ENCODE measurements at regions not wholly inside any gene's neighbourhood (a gene's known extent, or its start where the extent isn't known, plus 50 kb on each side); places are given as distances from the start of the nearest gene placed in this dataset.

GRCh38 chr1:5516756-5517155 is 475.5 kb downstream of the NPHP4 start:
- ATAC-seq (replicated peaks in 6 of 8) = no peak
- 11 to 91% (median 52%) methylated on average over 2 to 10 of the region's 10 CpGs; no CpG with 5 or more reads in 2 of the 10 experiments for WGBS, 10 experiments

GRCh38 chr1:5515501-5515900 is 476.7 kb downstream of the NPHP4 start:
- H3K4me3 ChIP-seq = no peak overlapping the region
- H3K27ac ChIP-seq = no peak overlapping the region
- in situ Hi-C loops (cut with MboI; ENCODE audit: low pct_unique_long_range_greater_than_20kb in 2 of 9, low sequenced_read_pairs in 9 of 9, unreplicated experiment in 9 of 9) = loop anchor here in 5 of 9 experiments (25.0 kb wide), 3 partner anchors 222 to 397 kb away; no protein-coding TSS in a partner anchor
- 20 to 90% (median 43%) methylated on average over 2 to 6 of the region's 6 CpGs; no CpG with 5 or more reads in 3 of the 10 experiments for WGBS, 10 experiments
- no peaks in the 10 kb centered on the region for H3K4me1 ChIP-seq (replicated peaks in 1 of 2)
- ATAC-seq (replicated peaks in 6 of 8) = no peak

More at GRCh38 chr1:5516756-5517155, 475.5 kb downstream of the NPHP4 start:
- in situ Hi-C loops (cut with MboI; ENCODE audit: low pct_unique_long_range_greater_than_20kb in 2 of 9, low sequenced_read_pairs in 9 of 9, unreplicated experiment in 9 of 9) = loop anchor here in 5 of 9 experiments (25.0 kb wide), 3 partner anchors 221 to 396 kb away; no protein-coding TSS in a partner anchor
- Histone ChIP-seq H3K4me3 (no peak overlapping the region), H3K27ac (no peak overlapping the region), H3K4me1 (replicated peaks in 1 of 2) (no peaks in the 10 kb centered on the region)

GRCh38 chr1:5514527-5515183 is 477.6 kb downstream of the NPHP4 start:
- 0 to 43% (median 19%) methylated on average over 1 to 13 of the region's 13 CpGs for WGBS, 10 experiments
- ATAC-seq (replicated peaks in 6 of 8) = peak; percentile 53 to 95 (median 86)
- Histone ChIP-seq H3K27ac (no peak overlapping the region), H3K4me3 (no peak overlapping the region), H3K4me1 (replicated peaks in 1 of 2) (no peaks in the 10 kb centered on the region)
- in situ Hi-C loops (cut with MboI; ENCODE audit: low pct_unique_long_range_greater_than_20kb in 2 of 9, low sequenced_read_pairs in 9 of 9, unreplicated experiment in 9 of 9) = loop anchor here in 5 of 9 experiments (25.0 kb wide), 3 partner anchors 223 to 398 kb away; no protein-coding TSS in a partner anchor

DNA sequence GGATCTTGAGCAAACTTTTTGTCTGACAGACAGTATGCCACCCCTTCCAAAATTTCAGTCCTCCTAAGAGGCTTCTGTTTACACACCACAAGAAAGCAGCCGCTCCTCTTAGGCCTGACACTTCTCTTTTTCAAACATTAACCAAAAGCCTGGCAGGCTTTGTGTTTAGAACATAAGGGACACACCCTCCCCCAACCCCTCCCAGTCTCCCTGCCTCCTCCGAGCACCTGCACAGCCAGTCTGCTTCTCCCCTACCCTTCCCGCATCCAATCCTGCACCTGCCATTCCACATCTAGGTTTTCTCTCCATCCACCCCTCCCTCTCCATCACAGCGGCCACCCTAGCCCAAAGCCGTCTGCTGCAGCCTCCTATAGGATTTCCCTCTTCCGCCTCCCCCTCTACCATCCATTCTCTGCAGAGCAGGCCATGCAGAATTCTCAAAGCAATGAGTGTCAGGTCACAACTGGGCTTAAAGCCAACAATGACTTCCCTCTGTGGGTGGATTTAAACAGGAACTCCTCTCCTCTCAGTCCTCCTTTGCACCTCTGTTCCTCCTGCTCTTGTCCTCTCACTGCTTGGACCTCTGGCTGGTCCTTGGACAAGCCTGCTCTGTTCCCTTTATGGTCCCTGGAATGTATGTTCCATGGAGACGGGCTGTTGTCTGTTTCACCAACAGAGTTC is 478.2 kb downstream of the NPHP4 start:
- 20 to 70% (median 43%) methylated on average over 1 to 5 of the region's 7 CpGs; no CpG with 5 or more reads in 3 of the 10 experiments for WGBS, 10 experiments
- in situ Hi-C loops (cut with MboI; ENCODE audit: low pct_unique_long_range_greater_than_20kb in 2 of 9, low sequenced_read_pairs in 9 of 9, unreplicated experiment in 9 of 9) = loop anchor here in 5 of 9 experiments (25.0 kb wide), 3 partner anchors 223 to 398 kb away; no protein-coding TSS in a partner anchor
- no peak overlapping the region for H3K27ac ChIP-seq
- ATAC-seq (replicated peaks in 6 of 8) = peak in 5 of 8 experiments; percentile 10 to 26 (median 21)
- no peaks in the 10 kb centered on the region for H3K4me1 ChIP-seq (replicated peaks in 1 of 2)
- no peak overlapping the region for H3K4me3 ChIP-seq

DNA sequence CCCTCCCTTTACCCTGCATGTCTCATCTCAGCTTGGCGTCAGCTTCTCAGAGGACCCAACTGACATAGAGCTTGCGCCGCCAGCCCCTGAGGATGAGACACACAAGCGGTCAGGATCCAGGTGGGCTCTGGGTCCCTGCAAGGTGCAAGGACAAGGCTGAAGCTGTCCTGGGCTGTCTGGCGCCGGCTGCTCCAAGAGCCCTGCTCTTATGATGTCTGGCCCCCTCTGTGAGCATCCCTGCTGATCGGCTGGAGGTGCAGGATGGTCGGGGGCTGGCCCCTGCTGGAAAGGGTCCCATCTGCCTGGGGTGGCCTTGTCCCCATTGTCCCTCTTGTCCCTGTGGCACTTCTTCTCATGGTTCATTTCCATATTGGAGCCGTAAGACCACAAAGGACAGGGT is 479.0 kb downstream of the NPHP4 start:
- Histone ChIP-seq H3K4me1 (replicated peaks in 1 of 2) (no peaks in the 10 kb centered on the region), H3K27ac (no peak overlapping the region), H3K4me3 (no peak overlapping the region)
- 71 to 84% (median 72%) methylated on average over 2 to 8 of the region's 9 CpGs; no CpG with 5 or more reads in 7 of the 10 experiments for WGBS, 10 experiments
- ATAC-seq (replicated peaks in 6 of 8) = no peak
- in situ Hi-C loops (cut with MboI; ENCODE audit: low pct_unique_long_range_greater_than_20kb in 2 of 9, low sequenced_read_pairs in 9 of 9, unreplicated experiment in 9 of 9) = loop anchor here in 5 of 9 experiments (25.0 kb wide), 3 partner anchors 224 to 399 kb away; no protein-coding TSS in a partner anchor

DNA sequence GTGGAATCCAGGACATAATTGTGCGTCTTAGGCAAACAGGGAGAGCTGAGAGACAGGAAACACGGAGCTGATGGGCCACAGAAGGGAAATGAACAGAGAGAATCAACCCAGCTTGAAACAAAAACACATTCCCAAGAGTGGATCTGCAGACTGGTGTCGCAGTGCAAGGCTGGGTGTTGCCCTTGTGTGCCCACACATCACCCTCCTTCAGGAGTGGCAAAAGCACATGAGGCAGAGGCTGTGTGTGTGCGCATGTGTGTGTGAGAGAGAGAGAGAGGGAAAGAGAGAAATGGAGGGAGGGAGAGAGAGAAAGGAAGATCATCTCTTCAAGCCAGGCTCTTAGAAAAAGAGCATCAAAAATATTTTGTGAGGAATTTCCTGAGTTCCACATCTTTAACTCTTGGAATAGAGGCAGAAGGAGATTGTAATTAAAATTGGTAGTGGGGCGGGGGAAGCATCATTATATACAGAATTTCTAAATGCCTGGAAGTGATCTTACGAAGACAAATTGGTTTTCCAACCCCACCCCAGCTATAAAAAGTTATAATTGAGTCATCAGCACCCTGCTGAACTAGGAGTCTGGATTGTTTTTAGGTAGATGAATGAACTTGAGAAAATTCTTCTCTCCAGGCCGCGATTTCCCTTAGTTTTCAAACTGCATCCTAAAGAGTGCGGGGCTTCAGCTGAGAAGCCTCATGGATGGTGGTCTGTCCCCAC is 480.7 kb downstream of the NPHP4 start:
- WGBS, 10 experiments = 12 to 100% (median 51%) methylated on average over 1 to 8 of the region's 9 CpGs
- ATAC-seq (replicated peaks in 6 of 8) = no peak
- in situ Hi-C loops (cut with MboI; ENCODE audit: low pct_unique_long_range_greater_than_20kb in 2 of 9, low sequenced_read_pairs in 9 of 9, unreplicated experiment in 9 of 9) = loop anchor here in 5 of 9 experiments (25.0 kb wide), 3 partner anchors 226 to 401 kb away; no protein-coding TSS in a partner anchor
- no peak overlapping the region for H3K4me3 ChIP-seq
- no peak overlapping the region for H3K27ac ChIP-seq
- H3K4me1 ChIP-seq (replicated peaks in 1 of 2) = no peaks in the 10 kb centered on the region

GRCh38 chr1:5509664-5510452 is 482.4 kb downstream of the NPHP4 start:
- in situ Hi-C loops (cut with MboI; ENCODE audit: low pct_unique_long_range_greater_than_20kb in 2 of 9, low sequenced_read_pairs in 9 of 9, unreplicated experiment in 9 of 9) = loop anchor here in 5 of 9 experiments (25.0 kb wide), 3 partner anchors 227 to 402 kb away; no protein-coding TSS in a partner anchor
- 0 to 51% (median 25%) methylated on average over 1 to 12 of the region's 21 CpGs; no CpG with 5 or more reads in 1 of the 10 experiments for WGBS, 10 experiments
- ATAC-seq (replicated peaks in 6 of 8) = peak; percentile 66 to 80 (median 74)

GRCh38 chr1:5508669-5509330 is 483.4 kb downstream of the NPHP4 start:
- in situ Hi-C loops (cut with MboI; ENCODE audit: low pct_unique_long_range_greater_than_20kb in 2 of 9, low sequenced_read_pairs in 9 of 9, unreplicated experiment in 9 of 9) = loop anchor here in 5 of 9 experiments (25.0 kb wide), 3 partner anchors 229 to 404 kb away; no protein-coding TSS in a partner anchor
- no peak overlapping the region for H3K4me3 ChIP-seq
- ATAC-seq (replicated peaks in 6 of 8) = no peak
- H3K4me1 ChIP-seq (replicated peaks in 1 of 2) = no peaks in the 10 kb centered on the region
- H3K27ac ChIP-seq = no peak overlapping the region
- 28 to 89% (median 71%) methylated on average over 4 to 10 of the region's 14 CpGs; no CpG with 5 or more reads in 5 of the 10 experiments for WGBS, 10 experiments

More at GRCh38 chr1:5509664-5510452, 482.4 kb downstream of the NPHP4 start:
- no peaks in the 10 kb centered on the region for H3K4me1 ChIP-seq (replicated peaks in 1 of 2)
- no peak overlapping the region for H3K27ac ChIP-seq
- H3K4me3 ChIP-seq = no peak overlapping the region

- Histone ChIP-seq H3K4me1 (replicated peaks in 1 of 2) (no peaks in the 10 kb centered on the region), H3K27ac (no peak overlapping the region), H3K4me3 (no peak overlapping the region)
- in situ Hi-C loops (cut with MboI; ENCODE audit: low pct_unique_long_range_greater_than_20kb in 2 of 9, low sequenced_read_pairs in 9 of 9, unreplicated experiment in 9 of 9) = loop anchor here in 5 of 9 experiments (25.0 kb wide), 3 partner anchors 230 to 405 kb away; no protein-coding TSS in a partner anchor
- ATAC-seq (replicated peaks in 6 of 8) = no peak
- 0 to 100% (median 75%) methylated on average over 1 to 12 of the region's 15 CpGs; no CpG with 5 or more reads in 1 of the 10 experiments for WGBS, 10 experiments
These were observed 484.9 kb downstream of the NPHP4 start for GRCh38 chr1:5507340-5507739.

GRCh38 chr1:5506634-5507033 is 485.6 kb downstream of the NPHP4 start:
- in situ Hi-C loops (cut with MboI; ENCODE audit: low pct_unique_long_range_greater_than_20kb in 2 of 9, low sequenced_read_pairs in 9 of 9, unreplicated experiment in 9 of 9) = loop anchor here in 5 of 9 experiments (25.0 kb wide), 3 partner anchors 231 to 406 kb away; no protein-coding TSS in a partner anchor
- Histone ChIP-seq H3K4me1 (replicated peaks in 1 of 2) (no peaks in the 10 kb centered on the region), H3K27ac (no peak overlapping the region), H3K4me3 (no peak overlapping the region)
- 0 to 90% (median 60%) methylated on average over 1 to 5 of the region's 11 CpGs; no CpG with 5 or more reads in 6 of the 10 experiments for WGBS, 10 experiments
- no peak for ATAC-seq (replicated peaks in 6 of 8)

- ATAC-seq (replicated peaks in 6 of 8) = no peak
- Histone ChIP-seq H3K27ac (no peak overlapping the region), H3K4me3 (no peak overlapping the region), H3K4me1 (replicated peaks in 1 of 2) (no peaks in the 10 kb centered on the region)
- in situ Hi-C loops (cut with MboI; ENCODE audit: low pct_unique_long_range_greater_than_20kb in 2 of 9, low sequenced_read_pairs in 9 of 9, unreplicated experiment in 9 of 9) = loop anchor here in 5 of 9 experiments (25.0 kb wide), 3 partner anchors 231 to 406 kb away; no protein-coding TSS in a partner anchor
- 0 to 100% (median 42%) methylated on average over 1 to 6 of the region's 6 CpGs; no CpG with 5 or more reads in 2 of the 10 experiments for WGBS, 10 experiments
These were observed 486.3 kb downstream of the NPHP4 start for GRCh38 chr1:5505944-5506343.
